ENCODE measurements at regions not wholly inside any gene's neighbourhood (a gene's known extent, or its start where the extent isn't known, plus 50 kb on each side); places are given as distances from the start of the nearest gene placed in this dataset.

GRCh38 chr1:193472838-193473398 is 286.5 kb upstream of the B3GALT2 start:
- Histone ChIP-seq H3K4me1 (no peaks in the 10 kb centered on the region), H3K36me3 (no peaks in the 10 kb centered on the region), H3K27ac (no peak overlapping the region), H3K27me3 (no peaks in the 10 kb centered on the region), H3K4me3 (no peak overlapping the region), H3K9me3 (peaks cover 0 to 3% (median 0%) of the 10 kb centered on the region in 4 donors)
- TF ChIP-seq POLR2A (IDR thresholded peaks at IDR 0.05) (no peak), CTCF (IDR thresholded peaks at IDR 0.05) (no peak)
- peak in 1 of 3 donors; percentile 53 for DNase-seq

- Histone ChIP-seq H3K27me3 (no peaks in the 10 kb centered on the region), H3K36me3 (no peaks in the 10 kb centered on the region), H3K27ac (no peak overlapping the region), H3K4me1 (no peaks in the 10 kb centered on the region), H3K4me3 (no peak overlapping the region), H3K9me3 (peaks cover 0 to 3% (median 0%) of the 10 kb centered on the region in 4 donors)
- DNase-seq, result no peak
- no peak for TF ChIP-seq CTCF (IDR thresholded peaks at IDR 0.05)
- no peak for TF ChIP-seq POLR2A (IDR thresholded peaks at IDR 0.05)
Measured at GRCh38 chr1:193472430-193472829, 286.0 kb upstream of the B3GALT2 start.

- H3K4me1 ChIP-seq, result no peaks in the 10 kb centered on the region
- no peak overlapping the region for H3K27ac ChIP-seq
- no peak for TF ChIP-seq CTCF (IDR thresholded peaks at IDR 0.05)
- no peak for TF ChIP-seq POLR2A (IDR thresholded peaks at IDR 0.05)
- no peak overlapping the region for H3K4me3 ChIP-seq
- DNase-seq, result no peak
- no peaks in the 10 kb centered on the region for H3K27me3 ChIP-seq
- H3K9me3 ChIP-seq, result peaks cover 0 to 3% (median 0%) of the 10 kb centered on the region in 4 donors
- H3K36me3 ChIP-seq, result no peaks in the 10 kb centered on the region
Measured at GRCh38 chr1:193471981-193472380, 285.6 kb upstream of the B3GALT2 start.

GRCh38 chr1:193463326-193463932 is 277.0 kb upstream of the B3GALT2 start:
- Histone ChIP-seq H3K9me3 (no peaks in the 10 kb centered on the region), H3K4me3 (no peak overlapping the region), H3K27ac (peak overlapping the region in 2 of 4 donors; percentile 2 to 32), H3K4me1 (no peaks in the 10 kb centered on the region), H3K36me3 (no peaks in the 10 kb centered on the region), H3K27me3 (no peaks in the 10 kb centered on the region)
- DNase-seq, result no peak
- no peak for TF ChIP-seq CTCF (IDR thresholded peaks at IDR 0.05)
- no peak for TF ChIP-seq POLR2A (IDR thresholded peaks at IDR 0.05)

GRCh38 chr1:193462629-193463320 is 276.4 kb upstream of the B3GALT2 start:
- peak overlapping the region in 2 of 4 donors; percentile 2 to 32 for H3K27ac ChIP-seq
- TF ChIP-seq CTCF (IDR thresholded peaks at IDR 0.05) (no peak), POLR2A (IDR thresholded peaks at IDR 0.05) (no peak)
- no peaks in the 10 kb centered on the region for H3K4me1 ChIP-seq
- H3K9me3 ChIP-seq, result no peaks in the 10 kb centered on the region
- no peak overlapping the region for H3K4me3 ChIP-seq
- H3K27me3 ChIP-seq, result no peaks in the 10 kb centered on the region
- no peak for DNase-seq
- no peaks in the 10 kb centered on the region for H3K36me3 ChIP-seq
